GM23248 (cell line): ENCODE measurements at regions not wholly inside any gene's neighbourhood (a gene's known extent, or its start where the extent isn't known, plus 50 kb on each side); places are given as distances from the start of the nearest gene placed in this dataset.
A peak's percentile ranks its signal among the peaks of the same experiment; 100 is the strongest.

ENCODE experiments used
- DNase-seq: peaks from one replicate; pipeline ENCODE4 v3.0.0-alpha.2; 2015
- H2AFZ ChIP-seq: fragments of 200-600 bp; sonication (generic); 2 replicates; pipeline ENCODE4 v1.6.1; 2016; ENCODE audit warnings: antibody characterized with exemption
- H3F3A ChIP-seq: fragments of 200-600 bp; sonication (generic); 2 replicates; pipeline ENCODE4 v1.6.1; 2016; ENCODE audit warnings: mild to moderate bottlenecking, antibody characterized with exemption, mixed run types; ENCODE audit not compliant: insufficient read depth
- H3K27ac ChIP-seq: fragments of 200-600 bp; sonication (generic); 2 replicates; pipeline ENCODE4 v1.5.1; 2016; ENCODE audit warnings: mild to moderate bottlenecking
- H3K27me3 ChIP-seq: fragments of 200-600 bp; sonication (generic); replicated peaks from 2 replicates; pipeline ENCODE4 v1.6.1; 2016; ENCODE audit warnings: mild to moderate bottlenecking; ENCODE audit not compliant: insufficient read depth
- H3K36me3 ChIP-seq: fragments of 200-600 bp; sonication (generic); 2 replicates; pipeline ENCODE4 v1.6.1; 2016; ENCODE audit warnings: low read depth, mild to moderate bottlenecking
- H3K4me1 ChIP-seq: fragments of 200-600 bp; sonication (generic); 2 replicates; pipeline ENCODE4 v1.6.1; 2016; ENCODE audit warnings: mild to moderate bottlenecking; ENCODE audit not compliant: insufficient read depth
- H3K4me2 ChIP-seq: fragments of 200-600 bp; sonication (generic); one replicate; pipeline ENCODE4 v1.6.1; 2016; ENCODE audit warnings: mild to moderate bottlenecking; ENCODE audit not compliant: unreplicated experiment
- H3K4me3 ChIP-seq: fragments of 200-600 bp; sonication (generic); 2 replicates; pipeline ENCODE4 v1.5.1; 2016; ENCODE audit warnings: mild to moderate bottlenecking
- H3K79me2 ChIP-seq: fragments of 200-600 bp; sonication (generic); 2 replicates; pipeline ENCODE4 v1.6.1; 2016; ENCODE audit warnings: mild to moderate bottlenecking; ENCODE audit not compliant: insufficient read depth
- H3K9ac ChIP-seq: fragments of 200-600 bp; sonication (generic); 2 replicates; pipeline ENCODE4 v1.6.1; 2016; ENCODE audit warnings: mild to moderate bottlenecking
- H3K9me2 ChIP-seq: fragments of 200-600 bp; sonication (generic); 2 replicates; pipeline ENCODE4 v1.6.1; 2016; ENCODE audit warnings: mixed run types, mild to moderate bottlenecking, moderate library complexity; ENCODE audit not compliant: insufficient read depth
- H3K9me3 ChIP-seq: fragments of 200-600 bp; sonication (generic); one replicate; pipeline ENCODE4 v1.6.1; 2017; ENCODE audit warnings: low read depth
- H4K20me1 ChIP-seq: fragments of 200-600 bp; sonication (generic); 2 replicates; pipeline ENCODE4 v1.6.0; 2016; ENCODE audit not compliant: insufficient read depth
- EZH2 ChIP-seq: fragments of 200-600 bp; sonication (generic); IDR thresholded peaks from 2 replicates; pipeline ENCODE4 v1.6.1; 2018; ENCODE audit warnings: antibody characterized with exemption, mild to moderate bottlenecking; ENCODE audit not compliant: insufficient read depth, poor library complexity, severe bottlenecking
- EZH2phosphoT487 ChIP-seq: fragments of 200-600 bp; sonication (generic); IDR thresholded peaks from 2 replicates; pipeline ENCODE4 v1.6.1; 2018; ENCODE audit warnings: antibody characterized with exemption, moderate library complexity, mild to moderate bottlenecking, low read depth; ENCODE audit not compliant: insufficient read depth
- WGBS, 2 experiments: methylation state at CpG; one replicate each; pipeline ENCODE4 v1.1.6; 2015 to 2017; ENCODE audit warnings: low lambda C conversion rate in 2 of 2, low coverage in 1 of 2; ENCODE audit errors: missing lambda C conversion rate in 2 of 2; 5-methylcytosine and 5-hydroxymethylcytosine counted together
- in situ Hi-C: fragments of 300-500 bp; cut with MboI; formaldehyde crosslinking; loops from 2 replicates; pipeline ENCODE4 v1.15.0; 2020

GRCh38 chr3:159187232-159187631, 385.4 kb downstream of the MFSD1 start:
- no peak for DNase-seq
- Histone ChIP-seq H3K4me3 (no peak overlapping the region), H3F3A (peaks cover 33% of the 10 kb centered on the region), H2AFZ (no peak overlapping the region), H4K20me1 (no peaks in the 10 kb centered on the region), H3K36me3 (no peaks in the 10 kb centered on the region), H3K27me3 (no peaks in the 10 kb centered on the region), H3K79me2 (no peaks in the 10 kb centered on the region), H3K9me3 (no peaks in the 10 kb centered on the region), H3K27ac (no peak overlapping the region), H3K9me2 (no peaks in the 10 kb centered on the region), H3K4me2 (no peak overlapping the region), H3K9ac (no peak overlapping the region), H3K4me1 (peaks cover 33% of the 10 kb centered on the region)
- TF ChIP-seq EZH2 (no peak), EZH2phosphoT487 (no peak)
- in situ Hi-C loops: no loop called here
- WGBS, 2 experiments: 92 to 95% methylated on average over 10 of the region's 10 CpGs

DNA sequence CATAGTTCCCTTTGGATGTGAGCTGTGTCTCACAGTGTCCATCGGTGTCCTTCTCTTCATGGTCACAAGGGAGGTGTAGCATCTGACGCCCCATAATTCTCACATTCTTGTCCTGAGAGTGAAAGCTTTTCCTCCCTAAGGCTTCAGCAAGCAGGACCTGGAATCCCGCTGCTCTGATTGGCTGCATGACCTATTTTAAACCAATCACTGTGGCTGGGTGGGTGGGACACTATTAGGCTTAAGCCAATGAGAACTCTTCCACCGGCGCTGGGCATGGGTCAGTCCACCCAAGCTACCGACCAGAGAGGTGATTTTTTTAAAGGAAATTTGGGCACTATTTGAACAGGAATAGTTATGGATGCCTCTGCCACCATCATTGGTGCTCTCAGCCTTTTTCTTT, 385.9 kb downstream of the MFSD1 start:
- Histone ChIP-seq H3K36me3 (no peaks in the 10 kb centered on the region), H2AFZ (no peak overlapping the region), H3K79me2 (no peaks in the 10 kb centered on the region), H4K20me1 (no peaks in the 10 kb centered on the region), H3F3A (peaks cover 36% of the 10 kb centered on the region), H3K9ac (no peak overlapping the region), H3K9me2 (no peaks in the 10 kb centered on the region), H3K4me1 (peaks cover 33% of the 10 kb centered on the region), H3K9me3 (no peaks in the 10 kb centered on the region), H3K4me2 (no peak overlapping the region), H3K27ac (no peak overlapping the region), H3K27me3 (no peaks in the 10 kb centered on the region), H3K4me3 (no peak overlapping the region)
- in situ Hi-C loops: no loop called here
- DNase-seq: no peak
- 68 to 70% methylated on average over 6 of the region's 6 CpGs for WGBS, 2 experiments
- TF ChIP-seq EZH2phosphoT487 (no peak), EZH2 (no peak)

DNA sequence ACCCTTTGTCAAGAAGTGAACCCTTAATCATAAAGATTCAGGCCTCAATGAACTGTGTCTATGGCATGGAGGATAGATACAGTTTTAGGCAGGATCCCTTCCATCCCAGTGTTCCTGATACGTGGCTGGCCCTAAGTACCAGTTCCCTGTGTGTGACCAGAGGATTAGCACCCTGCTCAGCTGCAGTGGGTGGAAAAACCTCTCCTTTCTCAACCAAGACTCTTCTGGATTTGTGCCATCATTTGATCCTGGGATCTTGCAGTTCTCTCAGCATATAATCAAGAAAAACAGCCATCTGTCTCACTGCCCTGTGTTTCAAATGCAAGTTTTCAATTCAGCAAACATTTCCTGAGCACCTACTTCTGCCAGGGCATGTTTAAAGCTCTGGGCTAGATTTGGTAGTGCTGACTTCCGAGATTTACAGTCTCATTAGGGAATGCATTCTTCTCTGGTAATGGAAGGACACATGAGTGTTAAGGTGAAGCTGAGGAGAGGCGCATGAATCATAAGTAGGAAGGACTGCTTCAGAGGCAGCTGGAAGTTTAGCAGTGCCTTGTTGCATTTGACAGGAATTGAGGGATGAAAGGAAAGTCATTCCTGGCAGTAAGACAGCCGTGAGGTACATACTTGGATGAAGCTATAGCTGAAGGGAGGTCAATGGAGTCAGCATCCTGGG, 388.3 kb downstream of the MFSD1 start:
- peak; percentile 77 for DNase-seq
- Histone ChIP-seq H3K9me2 (no peaks in the 10 kb centered on the region), H3K79me2 (no peaks in the 10 kb centered on the region), H4K20me1 (no peaks in the 10 kb centered on the region), H2AFZ (no peak overlapping the region), H3K27me3 (no peaks in the 10 kb centered on the region), H3K9me3 (no peaks in the 10 kb centered on the region), H3K4me3 (no peak overlapping the region), H3K27ac (no peak overlapping the region), H3K4me2 (peak overlapping the region; percentile 62), H3K36me3 (no peaks in the 10 kb centered on the region), H3K9ac (no peak overlapping the region), H3F3A (peaks cover 36% of the 10 kb centered on the region), H3K4me1 (peaks cover 33% of the 10 kb centered on the region)
- WGBS, 2 experiments: 27 to 37% methylated on average over 4 of the region's 4 CpGs
- no peak for TF ChIP-seq EZH2
- TF ChIP-seq EZH2phosphoT487: 0 out of 2 replicates have a peak, but pooled peaks have one; percentile 67
- in situ Hi-C loops: no loop called here

DNA sequence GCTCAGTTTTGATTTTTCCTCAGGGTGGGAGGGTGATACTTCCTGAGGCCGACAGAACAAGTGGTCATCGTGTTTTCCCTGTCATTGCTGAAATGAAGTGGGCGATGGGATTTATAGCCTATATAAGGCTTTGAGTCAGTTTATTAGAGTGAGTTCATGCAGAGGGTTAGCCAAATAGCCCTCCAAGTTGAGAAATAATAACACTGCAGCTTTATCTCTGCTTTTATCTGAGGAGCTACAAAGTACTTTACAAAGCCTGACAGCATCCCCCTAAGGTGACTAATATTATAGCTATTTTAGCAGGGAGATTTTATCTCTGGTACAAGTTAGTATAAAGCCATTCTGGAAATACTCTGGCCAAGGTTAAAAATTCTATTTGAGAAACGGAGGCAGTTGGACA, 389.6 kb downstream of the MFSD1 start:
- Histone ChIP-seq H3K79me2 (no peaks in the 10 kb centered on the region), H3K27me3 (0 out of 2 replicates have a peak, but pooled peaks cover 6% of the 10 kb centered on the region), H3F3A (peaks cover 36% of the 10 kb centered on the region), H4K20me1 (no peaks in the 10 kb centered on the region), H3K9me2 (no peaks in the 10 kb centered on the region), H3K27ac (no peak overlapping the region), H3K4me2 (peak overlapping the region; percentile 62), H3K4me3 (no peak overlapping the region; the same call in 1 of the 2 replicates), H2AFZ (no peak overlapping the region), H3K9me3 (no peaks in the 10 kb centered on the region), H3K4me1 (peaks cover 33% of the 10 kb centered on the region), H3K9ac (no peak overlapping the region), H3K36me3 (no peaks in the 10 kb centered on the region)
- TF ChIP-seq EZH2 (no peak), EZH2phosphoT487 (peak; percentile 95)
- DNase-seq: peak; percentile 73
- in situ Hi-C loops: no loop called here
- 1 to 3% methylated on average over 4 of the region's 4 CpGs for WGBS, 2 experiments
